ENCODE measurements at regions not wholly inside any gene's neighbourhood (a gene's known extent, or its start where the extent isn't known, plus 50 kb on each side); places are given as distances from the start of the nearest gene placed in this dataset.

GRCh38 chr1:200267937-200268336, 141.9 kb downstream of the ZNF281 start:
- no peaks in the 10 kb centered on the region for H3K9me3 ChIP-seq
- H3K27me3 ChIP-seq = no peaks in the 10 kb centered on the region
- DNase-seq = no peak
- TF ChIP-seq POLR2A (IDR thresholded peaks at IDR 0.05) (no peak), CTCF (IDR thresholded peaks at IDR 0.05) (no peak)
- intact Hi-C loops (cut with DNase I; ENCODE audit: low total_unique reads) = no loop called here
- H3K4me3 ChIP-seq = no peak overlapping the region
- H3K27ac ChIP-seq = no peak overlapping the region
- no peaks in the 10 kb centered on the region for H3K36me3 ChIP-seq
- H3K4me1 ChIP-seq = no peaks in the 10 kb centered on the region

GRCh38 chr1:200267458-200267857, 142.4 kb downstream of the ZNF281 start:
- Histone ChIP-seq H3K27me3 (no peaks in the 10 kb centered on the region), H3K4me1 (no peaks in the 10 kb centered on the region), H3K9me3 (no peaks in the 10 kb centered on the region), H3K27ac (no peak overlapping the region), H3K36me3 (no peaks in the 10 kb centered on the region), H3K4me3 (no peak overlapping the region)
- no peak for TF ChIP-seq CTCF (IDR thresholded peaks at IDR 0.05)
- TF ChIP-seq POLR2A (IDR thresholded peaks at IDR 0.05) = no peak
- DNase-seq = no peak
- intact Hi-C loops (cut with DNase I; ENCODE audit: low total_unique reads) = no loop called here

GRCh38 chr1:200266871-200267270, 143.0 kb downstream of the ZNF281 start:
- Histone ChIP-seq H3K4me1 (no peaks in the 10 kb centered on the region), H3K4me3 (no peak overlapping the region), H3K27ac (no peak overlapping the region), H3K27me3 (no peaks in the 10 kb centered on the region), H3K9me3 (no peaks in the 10 kb centered on the region), H3K36me3 (no peaks in the 10 kb centered on the region)
- TF ChIP-seq CTCF (IDR thresholded peaks at IDR 0.05) = no peak
- no peak for TF ChIP-seq POLR2A (IDR thresholded peaks at IDR 0.05)
- intact Hi-C loops (cut with DNase I; ENCODE audit: low total_unique reads) = no loop called here
- DNase-seq = no peak

- H3K9me3 ChIP-seq = no peaks in the 10 kb centered on the region
- no peak overlapping the region for H3K4me3 ChIP-seq
- intact Hi-C loops (cut with DNase I; ENCODE audit: low total_unique reads) = no loop called here
- no peak for DNase-seq
- no peak overlapping the region for H3K27ac ChIP-seq
- no peaks in the 10 kb centered on the region for H3K36me3 ChIP-seq
- H3K4me1 ChIP-seq = no peaks in the 10 kb centered on the region
- no peaks in the 10 kb centered on the region for H3K27me3 ChIP-seq
- no peak for TF ChIP-seq CTCF (IDR thresholded peaks at IDR 0.05)
- no peak for TF ChIP-seq POLR2A (IDR thresholded peaks at IDR 0.05)
These were observed 144.0 kb downstream of the ZNF281 start for GRCh38 chr1:200265881-200266280.

GRCh38 chr1:200265104-200265503, 144.7 kb downstream of the ZNF281 start:
- no peak overlapping the region for H3K4me3 ChIP-seq
- H3K27me3 ChIP-seq = no peaks in the 10 kb centered on the region
- TF ChIP-seq CTCF (IDR thresholded peaks at IDR 0.05) = no peak
- no peak for TF ChIP-seq POLR2A (IDR thresholded peaks at IDR 0.05)
- H3K9me3 ChIP-seq = no peaks in the 10 kb centered on the region
- no peaks in the 10 kb centered on the region for H3K4me1 ChIP-seq
- H3K27ac ChIP-seq = no peak overlapping the region
- intact Hi-C loops (cut with DNase I; ENCODE audit: low total_unique reads) = no loop called here
- DNase-seq = no peak
- no peaks in the 10 kb centered on the region for H3K36me3 ChIP-seq

All from uterus (tissue), 3 donors.